Umbilical cord (tissue), 1 donor: ENCODE measurements at regions not wholly inside any gene's neighbourhood (a gene's known extent, or its start where the extent isn't known, plus 50 kb on each side); places are given as distances from the start of the nearest gene placed in this dataset.
A peak's percentile ranks its signal among the peaks of the same experiment; 100 is the strongest.

Experiments
- DNase-seq: peaks from one replicate; pipeline ENCODE4 v3.0.0-alpha.2; 2015; ENCODE audit warnings: low spot score

GRCh38 chr14:66111891-66112290 lies 374.3 kb upstream of the CCDC196 start:
- no peak for DNase-seq

- no peak for DNase-seq
These were observed 372.1 kb upstream of the CCDC196 start for GRCh38 chr14:66114071-66114470.

GRCh38 chr14:66115740-66116502 lies 370.2 kb upstream of the CCDC196 start:
- no peak for DNase-seq

GRCh38 chr14:66116732-66117131 lies 369.4 kb upstream of the CCDC196 start:
- no peak for DNase-seq

GRCh38 chr14:66117600-66117999 lies 368.6 kb upstream of the CCDC196 start:
- DNase-seq: peak; percentile 33

- peak; percentile 54 for DNase-seq
These were observed 366.5 kb upstream of the CCDC196 start for GRCh38 chr14:66119606-66120231.

GRCh38 chr14:66120402-66120801 lies 365.8 kb upstream of the CCDC196 start:
- DNase-seq: no peak

- no peak for DNase-seq
These were observed 364.3 kb upstream of the CCDC196 start for GRCh38 chr14:66121859-66122258.

- no peak for DNase-seq
These were observed 356.9 kb upstream of the CCDC196 start for GRCh38 chr14:66129224-66129623.

GRCh38 chr14:66131111-66131510 lies 355.1 kb upstream of the CCDC196 start:
- DNase-seq: no peak

- DNase-seq: no peak
These were observed 352.5 kb upstream of the CCDC196 start for GRCh38 chr14:66133666-66134065.

- DNase-seq: peak; percentile 35
These were observed 350.3 kb upstream of the CCDC196 start for GRCh38 chr14:66135831-66136230.

GRCh38 chr14:66137081-66137480 lies 349.1 kb upstream of the CCDC196 start:
- peak; percentile 37 for DNase-seq

- no peak for DNase-seq
These were observed 346.7 kb upstream of the CCDC196 start for GRCh38 chr14:66139432-66139831.

GRCh38 chr14:66140213-66140918 lies 345.8 kb upstream of the CCDC196 start:
- DNase-seq: no peak

GRCh38 chr14:66140963-66141362 lies 345.2 kb upstream of the CCDC196 start:
- DNase-seq: no peak

- no peak for DNase-seq
These were observed 344.4 kb upstream of the CCDC196 start for GRCh38 chr14:66141733-66142132.

- no peak for DNase-seq
These were observed 342.6 kb upstream of the CCDC196 start for GRCh38 chr14:66143387-66144112.

GRCh38 chr14:66152302-66152701 lies 333.9 kb upstream of the CCDC196 start:
- peak; percentile 29 for DNase-seq

- peak; percentile 30 for DNase-seq
These were observed 333.4 kb upstream of the CCDC196 start for GRCh38 chr14:66152747-66153146.

- DNase-seq: no peak
These were observed 323.1 kb upstream of the CCDC196 start for GRCh38 chr14:66163023-66163422.

GRCh38 chr14:66165337-66165736 lies 320.8 kb upstream of the CCDC196 start:
- no peak for DNase-seq
